HG03139 (cell line): ENCODE measurements at regions not wholly inside any gene's neighbourhood (a gene's known extent, or its start where the extent isn't known, plus 50 kb on each side); places are given as distances from the start of the nearest gene placed in this dataset.

Source experiments
- ATAC-seq: cut with Tn5 transposase; IDR thresholded peaks from one replicate; pipeline ENCODE4 v1.9.1; 2021; ENCODE audit not compliant: unreplicated experiment

GRCh38 chr1:204819495-204819894 is 51.2 kb upstream of the NFASC start:
- ATAC-seq, result no peak
